RPMI7951 (cell line): ENCODE measurements at regions not wholly inside any gene's neighbourhood (a gene's known extent, or its start where the extent isn't known, plus 50 kb on each side); places are given as distances from the start of the nearest gene placed in this dataset.
A peak's percentile ranks its signal among the peaks of the same experiment; 100 is the strongest.
"Not testable (repeated sequence)": the region's sequence is repeated elsewhere in the genome, so short reads cannot be mapped to it uniquely, and the experiment has no call there.

ENCODE experiments used
- DNase-seq: peaks from one replicate; pipeline ENCODE4 v3.0.0-alpha.2; 2012; ENCODE audit warnings: low read depth

- DNase-seq: no peak
These were observed 124.6 kb downstream of the SHANK2 start for GRCh38 chr11:71127806-71128205.

DNA sequence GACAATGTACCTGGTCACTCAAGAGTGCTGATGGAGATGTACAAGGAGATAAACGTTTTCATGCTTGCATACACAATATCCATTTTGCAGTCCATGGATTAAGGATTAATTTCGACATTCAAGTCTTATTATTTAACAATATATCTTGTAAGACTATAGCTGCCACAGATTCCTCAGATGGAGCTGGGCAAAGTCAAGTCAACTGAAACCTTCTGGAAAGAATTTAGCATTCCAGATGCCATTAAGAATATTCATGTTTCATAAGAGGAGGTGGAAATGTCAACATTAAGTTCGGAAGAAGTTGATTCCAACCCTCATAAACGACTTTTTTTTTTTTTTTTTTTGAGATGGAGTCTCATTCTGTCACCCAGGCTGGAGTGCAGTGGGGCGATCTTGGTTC lies 126.0 kb downstream of the SHANK2 start:
- DNase-seq: not testable (repeated sequence)

- no peak for DNase-seq
These were observed 127.2 kb downstream of the SHANK2 start for GRCh38 chr11:71125150-71125549.

DNA sequence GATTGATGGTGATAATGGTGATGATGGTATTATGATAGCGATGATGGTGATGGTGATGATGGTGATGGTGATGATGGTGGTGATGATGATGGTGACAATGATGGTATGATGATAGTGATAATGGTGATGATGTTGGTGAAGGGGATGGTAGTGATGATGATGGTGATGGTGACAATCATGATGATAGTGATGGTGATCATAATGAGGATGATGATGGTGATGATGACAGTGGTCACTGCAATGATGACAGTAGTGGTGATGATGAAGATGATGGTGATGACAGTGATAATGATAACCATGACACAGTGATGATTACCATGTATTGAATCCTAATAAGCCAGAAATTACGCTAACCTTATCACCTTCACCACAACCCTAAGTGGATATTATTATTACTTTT lies 128.2 kb downstream of the SHANK2 start:
- DNase-seq: no peak

GRCh38 chr11:71120471-71120896 lies 131.9 kb downstream of the SHANK2 start:
- no peak for DNase-seq

DNA sequence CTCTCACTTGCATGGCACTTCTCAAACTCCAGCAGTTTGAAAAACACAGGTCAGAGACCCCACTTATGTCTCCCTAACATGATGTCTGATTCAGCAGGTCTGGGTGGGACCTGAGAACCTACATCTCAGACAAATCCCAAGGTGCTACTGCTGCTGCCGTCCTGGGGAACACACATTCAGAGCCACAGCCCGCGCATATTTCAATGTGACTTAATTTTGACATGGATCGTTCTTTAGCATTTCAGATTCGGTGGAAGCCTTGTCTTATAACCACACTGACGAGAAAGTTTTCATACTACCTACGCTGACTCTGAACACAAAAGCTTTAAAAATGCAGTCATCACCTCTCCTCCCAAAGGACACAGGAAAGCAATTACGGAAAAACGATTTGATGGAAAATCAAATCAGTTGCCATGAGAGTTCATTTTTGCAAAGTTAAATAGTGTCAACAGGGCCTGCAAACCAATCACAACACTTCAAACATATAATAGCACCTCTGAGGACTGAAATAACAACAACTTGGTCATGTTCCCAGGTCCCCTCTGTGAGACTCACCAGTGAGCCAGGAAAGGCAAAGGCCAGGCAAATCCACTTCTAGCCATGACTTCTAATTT lies 132.6 kb downstream of the SHANK2 start:
- no peak for DNase-seq

DNA sequence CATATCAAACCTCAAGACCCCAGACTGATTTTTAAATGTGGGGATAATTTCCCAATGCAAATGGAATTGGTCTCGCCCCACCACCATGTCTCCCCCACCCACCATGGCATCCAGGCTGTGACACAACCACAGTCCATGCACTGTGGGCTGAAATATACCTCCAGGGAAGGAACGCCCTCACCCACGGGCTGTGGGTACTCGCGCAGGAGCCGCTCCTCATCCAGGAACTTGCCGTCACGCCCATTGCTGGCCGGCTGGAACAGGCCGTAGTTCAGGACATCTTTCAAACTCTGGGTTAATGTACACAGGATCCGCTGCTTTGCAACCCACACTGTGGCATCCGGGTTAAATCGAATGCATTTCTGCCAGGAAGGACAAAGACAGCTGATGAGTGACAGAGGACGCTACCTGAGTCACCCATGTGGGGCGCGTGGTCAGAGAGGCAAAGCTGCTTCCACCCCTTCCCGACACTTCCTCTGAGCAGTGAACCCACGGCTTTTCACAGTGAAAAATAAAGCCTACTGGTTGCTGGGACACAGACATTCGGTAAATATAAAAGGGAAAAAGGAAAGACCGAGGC lies 133.6 kb downstream of the SHANK2 start:
- no peak for DNase-seq

- no peak for DNase-seq
These were observed 135.1 kb downstream of the SHANK2 start for GRCh38 chr11:71117311-71117710.

DNA sequence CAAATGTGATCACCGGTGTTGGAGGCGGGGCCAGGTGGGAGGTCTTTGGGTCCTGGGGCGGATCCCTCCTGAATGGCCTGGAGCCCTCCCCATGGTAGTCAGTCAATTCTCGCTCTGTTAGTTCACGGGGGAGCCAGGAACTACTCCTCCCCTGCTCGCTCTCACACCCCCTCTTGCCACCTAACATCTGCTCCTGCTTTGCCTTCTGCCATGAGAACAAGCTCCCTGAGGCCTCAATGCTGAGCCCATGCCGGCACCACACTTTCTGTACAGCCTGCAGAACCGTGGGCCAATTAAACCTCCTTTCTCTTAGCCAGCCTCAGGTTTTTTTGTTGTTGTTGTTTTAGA lies 135.7 kb downstream of the SHANK2 start:
- DNase-seq: no peak

DNA sequence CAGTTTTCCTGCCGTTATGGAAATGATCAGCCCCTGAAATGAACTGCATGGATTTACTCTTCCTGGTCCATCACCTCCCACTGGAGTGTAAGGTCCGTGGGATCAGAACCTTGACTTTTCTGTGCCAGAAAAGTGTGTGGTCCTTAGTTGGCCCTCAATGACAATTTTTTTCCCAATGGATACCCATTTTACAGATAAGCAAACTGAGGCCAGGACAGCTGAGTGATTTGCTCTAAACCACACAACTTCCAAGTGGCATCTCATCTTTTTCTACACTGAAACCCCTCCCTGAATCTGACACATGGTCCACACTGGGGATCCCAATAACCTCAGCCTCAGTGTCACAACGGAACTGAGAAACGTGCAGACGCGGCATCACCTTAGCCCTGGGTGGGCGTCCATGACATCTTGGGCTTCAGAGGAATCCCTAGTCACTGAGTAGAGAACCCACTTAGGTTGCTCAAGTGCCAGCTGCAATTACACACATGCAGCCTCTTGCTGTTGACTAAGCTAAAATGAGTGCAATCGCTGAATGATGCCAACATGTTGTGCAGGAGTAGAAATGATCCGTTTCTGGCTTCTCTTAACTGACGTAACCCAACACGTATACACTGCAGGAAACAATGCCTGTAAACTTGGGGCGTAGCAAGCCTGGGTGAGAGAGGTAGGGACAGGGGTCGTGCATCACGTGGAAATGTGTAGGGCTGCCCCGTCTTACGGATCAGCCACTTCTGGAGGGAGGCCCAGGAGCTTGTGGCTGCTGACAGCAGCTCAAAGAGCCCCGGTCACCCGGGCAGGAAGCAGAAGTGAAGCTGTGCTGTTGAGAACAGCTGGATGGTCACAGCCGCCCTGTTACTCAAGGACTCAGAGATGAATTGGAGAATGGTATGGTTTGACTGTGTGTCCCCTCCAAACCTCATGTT lies 136.3 kb downstream of the SHANK2 start:
- DNase-seq: no peak

DNA sequence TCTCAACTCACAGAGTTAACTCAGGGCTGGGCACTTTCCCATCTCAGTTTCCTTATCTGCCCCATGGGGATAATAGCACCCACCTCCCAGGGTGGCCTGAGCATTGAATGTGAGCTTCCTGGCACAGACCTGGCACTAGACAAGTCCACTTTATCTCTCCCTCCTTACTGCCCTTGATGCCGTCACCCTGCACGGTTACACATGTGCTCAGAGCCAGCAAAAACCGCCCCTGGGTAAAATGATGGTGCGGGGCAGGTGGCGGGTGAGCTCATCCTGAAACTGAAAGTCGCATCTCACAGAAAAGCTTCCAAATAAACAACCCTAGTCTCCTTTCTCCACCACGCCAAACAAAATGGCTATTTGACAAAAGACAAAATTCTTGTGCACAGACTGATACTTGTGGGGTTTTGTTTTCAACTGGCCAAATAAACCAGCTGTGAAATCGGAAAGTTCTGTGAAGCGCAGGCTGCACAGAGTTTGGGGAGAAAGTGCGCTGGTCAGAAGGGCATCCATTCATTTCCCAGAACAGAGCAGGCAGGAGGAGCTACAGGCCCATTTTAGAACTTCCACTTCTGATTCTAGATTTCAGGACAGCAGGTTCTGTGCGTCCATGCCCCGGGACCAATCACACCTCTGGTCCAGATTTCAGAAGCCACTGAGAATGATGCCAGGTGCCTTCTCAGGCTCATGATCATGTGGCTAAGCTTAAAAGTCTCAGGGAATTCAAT lies 138.1 kb downstream of the SHANK2 start:
- DNase-seq: peak; percentile 6

GRCh38 chr11:71112990-71113389 lies 139.4 kb downstream of the SHANK2 start:
- DNase-seq: no peak

- DNase-seq: no peak
These were observed 139.9 kb downstream of the SHANK2 start for GRCh38 chr11:71112454-71112853.

GRCh38 chr11:71109586-71109985 lies 142.8 kb downstream of the SHANK2 start:
- no peak for DNase-seq

GRCh38 chr11:71109186-71109585 lies 143.2 kb downstream of the SHANK2 start:
- DNase-seq: no peak

DNA sequence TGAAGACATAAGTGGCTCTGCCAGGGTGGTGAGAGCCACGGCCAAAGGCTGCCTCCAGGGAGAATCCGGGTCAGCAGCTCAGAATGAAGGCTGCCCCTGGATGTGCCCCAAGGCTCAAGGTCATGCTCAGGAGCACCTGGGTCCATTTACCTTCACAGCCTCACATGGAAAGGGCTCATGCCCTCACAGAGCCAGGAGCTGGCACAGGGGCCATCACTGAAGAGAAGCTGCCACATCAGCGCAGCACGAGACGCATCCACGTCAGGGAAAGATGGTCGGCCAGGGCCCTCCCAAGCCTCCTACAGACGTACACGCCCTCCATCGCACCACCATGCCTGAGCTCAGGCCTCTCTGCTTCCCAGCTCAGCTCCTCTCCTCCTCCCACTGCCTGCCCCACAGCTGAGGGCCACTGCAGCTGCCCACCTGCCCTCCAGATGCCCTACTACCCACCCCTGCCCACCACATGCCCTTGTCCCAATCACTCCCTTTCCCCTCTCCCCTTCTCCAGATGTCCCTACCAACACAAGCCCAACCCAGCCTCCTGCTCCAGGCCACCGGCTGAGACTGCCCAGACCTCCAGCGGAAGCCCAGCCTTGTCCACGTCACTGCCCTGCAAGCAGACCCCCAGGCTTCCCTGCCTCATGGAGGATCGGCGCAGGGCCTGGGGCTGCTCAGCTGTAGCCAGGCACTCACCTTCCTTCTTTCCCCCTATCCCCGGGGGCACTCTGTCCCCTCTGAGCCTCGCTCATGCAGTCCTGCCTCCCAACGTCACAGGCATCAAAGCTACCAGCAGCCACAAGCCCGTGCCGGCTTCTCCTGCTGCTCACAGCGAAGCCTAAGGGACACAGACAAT lies 144.1 kb downstream of the SHANK2 start:
- DNase-seq: no peak

DNA sequence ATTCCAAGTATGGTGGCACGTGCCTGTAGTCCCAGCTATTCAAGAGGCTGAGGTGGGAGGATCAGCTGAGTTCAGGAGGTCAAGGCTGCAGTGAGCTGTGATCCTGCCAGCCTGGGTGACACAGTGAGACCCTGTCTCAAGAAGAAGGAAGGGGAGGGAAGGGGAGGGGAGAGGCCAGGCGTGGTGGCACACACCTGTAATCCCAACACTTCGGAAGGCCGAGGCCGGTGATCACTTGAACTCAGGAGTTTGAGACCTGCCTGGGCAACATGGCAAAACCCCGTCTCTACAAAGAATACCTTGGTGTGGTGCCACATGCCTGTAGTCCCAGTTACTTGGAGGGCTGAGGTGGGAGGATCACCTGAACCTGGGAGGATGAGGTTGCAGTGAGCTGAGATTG lies 145.7 kb downstream of the SHANK2 start:
- no peak for DNase-seq

DNA sequence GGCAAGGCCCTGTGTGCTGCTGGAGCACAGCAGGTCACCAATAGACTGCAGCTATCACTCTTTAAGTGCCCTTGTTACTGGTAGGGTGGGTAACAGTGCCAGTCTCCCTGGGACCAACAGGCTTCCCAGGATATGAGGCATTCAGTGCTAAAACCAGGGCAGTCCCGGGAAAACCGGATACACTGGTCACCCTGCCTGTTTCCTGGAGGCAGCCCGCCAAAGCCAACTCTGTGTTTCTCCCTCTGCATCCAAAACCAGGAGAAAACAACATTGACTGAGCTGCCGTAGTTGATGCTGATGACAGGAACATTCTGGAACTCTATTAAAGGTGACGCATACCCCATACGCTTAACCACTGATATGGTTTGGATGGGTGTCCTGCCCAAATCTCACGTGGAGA lies 149.1 kb downstream of the SHANK2 start:
- no peak for DNase-seq

DNA sequence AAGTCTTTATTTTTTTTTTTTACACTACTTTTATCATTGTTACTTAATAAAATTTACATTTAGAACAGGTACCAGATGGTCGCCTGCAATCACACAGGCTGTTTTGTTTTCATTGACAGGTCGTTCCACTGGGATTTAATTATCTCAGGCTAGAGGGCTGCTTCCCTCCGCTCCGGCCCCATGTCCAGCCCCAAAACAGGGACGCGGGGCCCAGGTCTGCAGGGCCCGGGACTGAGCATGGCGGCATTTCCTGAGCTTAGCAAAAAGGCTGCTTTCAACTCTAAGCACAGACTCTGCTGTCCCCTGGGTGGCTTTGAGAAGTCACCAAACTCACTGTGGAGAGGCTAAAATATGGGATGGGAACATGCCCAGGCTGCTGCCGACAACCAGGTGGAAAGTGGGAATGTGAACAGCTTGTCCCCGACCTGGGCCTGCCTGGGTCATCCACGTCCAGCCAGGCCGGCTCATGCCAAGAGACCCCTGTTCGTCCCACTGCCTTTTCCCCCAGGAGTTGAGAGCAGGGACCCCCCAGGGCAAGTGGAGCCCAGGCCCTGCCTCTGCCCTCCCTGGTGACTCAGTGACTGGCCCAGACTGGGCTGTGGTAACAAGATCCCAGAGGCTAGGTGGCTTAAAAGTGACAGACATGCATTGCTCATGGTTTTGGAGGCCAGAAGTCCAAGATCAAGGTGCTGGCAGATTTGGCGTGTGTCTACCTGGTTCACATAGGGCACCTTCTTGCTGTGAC lies 150.0 kb downstream of the SHANK2 start:
- no peak for DNase-seq

- DNase-seq: no peak
These were observed 150.8 kb downstream of the SHANK2 start for GRCh38 chr11:71101606-71102005.

- no peak for DNase-seq
These were observed 151.3 kb downstream of the SHANK2 start for GRCh38 chr11:71101046-71101445.
